HepG2 (cell line): ENCODE measurements at regions not wholly inside any gene's neighbourhood (a gene's known extent, or its start where the extent isn't known, plus 50 kb on each side); places are given as distances from the start of the nearest gene placed in this dataset.

Experiments used
- ATAC-seq: fragments of 200-7000 bp; cut with Tn5 transposase; 3 replicates; pipeline ENCODE4 v1.9.1; 2020; ENCODE audit warnings: mild to moderate bottlenecking, moderate library complexity
- BruUV-seq: library from RNA; stranded (reverse); fragments of 400-500 nt; replicated peaks from 2 replicates; lab custom pipeline; 2021; lab: Mats Ljungman, UMichigan
- CTCF ChIA-PET: fragments of 300-600 bp; formaldehyde crosslinking; extraction: SDS; loops from one replicate; lab custom pipeline; 2021; ENCODE audit warnings: low total read pairs, inconsistent platforms, low intra/inter-chr PET ratio; lab: Yijun Ruan, JAX
- POLR2A ChIA-PET: fragments of 350-600 bp; sonication (Branson Sonifier 250); formaldehyde crosslinking; loops from one replicate; lab custom pipeline; 2020; ENCODE audit warnings: antibody characterized with exemption, inconsistent platforms; lab: Yijun Ruan, JAX
- DNase-seq: peaks from one replicate; pipeline ENCODE4 v3.0.0-alpha.2; 2015; ENCODE audit warnings: low spot score
- FAIRE-seq: peaks from 3 replicates; lab custom pipeline; 2011; peaks lifted over from hg19 to GRCh38; lab: Jason Lieb, UNC
- H2AFZ ChIP-seq: one replicate; pipeline ENCODE4 v1.6.1; 2011; ENCODE audit warnings: low read length, inconsistent platforms
- H3K27ac ChIP-seq: fragments of 300-600 bp; 3 replicates; pipeline ENCODE4 v1.8.0; 2011; ENCODE audit warnings: mixed run types, mild to moderate bottlenecking, mixed read lengths, low read length, inconsistent platforms; ENCODE audit not compliant: insufficient read depth; ENCODE audit errors: extremely low read length
- H3K27me3 ChIP-seq, 2 experiments: fragments of 200-600 bp in 1 of 2; 2 replicates in 1 of 2; 3 replicates in 1 of 2; pipeline versions ENCODE4 v1.6.0 to v1.8.0; 2011; ENCODE audit warnings: low read length in 2 of 2, mild to moderate bottlenecking in 2 of 2, moderate library complexity in 2 of 2, inconsistent platforms in 1 of 2; ENCODE audit not compliant: insufficient read depth in 2 of 2, control insufficient read depth in 1 of 2
- H3K36me3 ChIP-seq, 2 experiments: fragments of 200-600 bp in 1 of 2; replicated peaks in 1 of 2; 2 replicates in 1 of 2; 3 replicates in 1 of 2; pipeline versions ENCODE4 v1.5.1 to v1.8.0; 2011; ENCODE audit warnings: low read length in 2 of 2, inconsistent platforms in 1 of 2; ENCODE audit not compliant: insufficient read depth in 2 of 2, control insufficient read depth in 1 of 2
- H3K4me1 ChIP-seq: 2 replicates; pipeline ENCODE4 v1.5.1; 2012; ENCODE audit warnings: low read length, inconsistent platforms; ENCODE audit not compliant: insufficient read depth
- H3K4me2 ChIP-seq: 2 replicates; pipeline ENCODE4 v1.6.0; 2011; ENCODE audit warnings: low read depth, low read length, inconsistent platforms
- H3K4me3 ChIP-seq, 3 experiments: fragments of 200-600 bp in 1 of 3; sonication (generic), shearing (Covaris generic) in 1 of 3; replicated peaks in 1 of 3; 2 replicates each; pipeline ENCODE4 v1.5.1; 2011 to 2016; ENCODE audit warnings: low read length in 3 of 3, inconsistent platforms in 2 of 3, low read depth in 2 of 3, mild to moderate bottlenecking in 2 of 3, control low read depth in 1 of 3, mixed read lengths in 1 of 3; ENCODE audit not compliant: insufficient read depth in 1 of 3
- H3K79me2 ChIP-seq: one replicate; pipeline ENCODE4 v1.6.1; 2011; ENCODE audit warnings: low read length, inconsistent platforms; ENCODE audit not compliant: insufficient read depth
- H3K9ac ChIP-seq: 2 replicates; pipeline ENCODE4 v1.6.0; 2011; ENCODE audit warnings: mild to moderate bottlenecking, low read depth, low read length, inconsistent platforms; ENCODE audit not compliant: insufficient read depth
- H3K9me3 ChIP-seq: 2 replicates; pipeline ENCODE4 v1.5.1; 2012; ENCODE audit warnings: mild to moderate bottlenecking, low read length
- H4K20me1 ChIP-seq: 2 replicates; pipeline ENCODE4 v1.6.0; 2011; ENCODE audit warnings: inconsistent platforms, mild to moderate bottlenecking, low read length, moderate library complexity; ENCODE audit not compliant: insufficient read depth
- ARID4A ChIP-seq: sonication (generic); formaldehyde crosslinking; IDR thresholded peaks from 2 replicates; pipeline ENCODE4 v1.5.0; 2020; ENCODE audit warnings: mild to moderate bottlenecking, missing genetic modification reagents, borderline replicate concordance
- ELF3 ChIP-seq: IDR thresholded peaks from 2 replicates; pipeline ENCODE4 v1.6.1; 2016; ENCODE audit warnings: missing genetic modification reagents, missing compliant biosample characterization
- MBNL3 ChIP-seq: fragments of 250-450 bp; sonication (Bioruptor Pico); conservative IDR thresholded peaks from 2 replicates; pipeline ENCODE4 v1.8.0; 2022; ENCODE audit warnings: mild to moderate bottlenecking, inconsistent platforms
- RELA ChIP-seq: sonication (generic); formaldehyde crosslinking; IDR thresholded peaks from 2 replicates; pipeline ENCODE4 v1.4.0; 2020; ENCODE audit warnings: missing genetic modification reagents
- RFX5 ChIP-seq: IDR thresholded peaks from 2 replicates; pipeline ENCODE4 v1.6.1; 2011; ENCODE audit warnings: low read depth, low read length, improper control_type of control experiment
- RFXANK ChIP-seq: IDR thresholded peaks from 2 replicates; pipeline ENCODE4 v1.6.1; 2016
- RORA ChIP-seq: sonication (generic); formaldehyde crosslinking; IDR thresholded peaks from 2 replicates; pipeline ENCODE4 v1.5.0; 2020; ENCODE audit warnings: mild to moderate bottlenecking, missing genetic modification reagents, moderate library complexity
- ZBTB43 ChIP-seq: sonication (generic); formaldehyde crosslinking; conservative IDR thresholded peaks from 2 replicates; pipeline ENCODE4 v1.4.0; 2020; ENCODE audit warnings: missing genetic modification reagents
- ZNF12 ChIP-seq: sonication (generic); formaldehyde crosslinking; IDR thresholded peaks from 2 replicates; pipeline ENCODE4 v1.5.0; 2020; ENCODE audit warnings: missing genetic modification reagents
- ZNF264 ChIP-seq: sonication (generic); formaldehyde crosslinking; IDR thresholded peaks from 2 replicates; pipeline ENCODE4 v1.4.0; 2020; ENCODE audit warnings: missing genetic modification reagents
- ZNF737 ChIP-seq: sonication (generic); formaldehyde crosslinking; IDR thresholded peaks from 2 replicates; pipeline ENCODE4 v1.5.0; 2020; ENCODE audit warnings: missing genetic modification reagents, mild to moderate bottlenecking, borderline replicate concordance
- ZNF850 ChIP-seq: sonication (generic); formaldehyde crosslinking; conservative IDR thresholded peaks from 2 replicates; pipeline ENCODE4 v1.9.0; 2021; ENCODE audit warnings: mild to moderate bottlenecking, missing genetic modification reagents
- WGBS: methylation state at CpG from one replicate; pipeline ENCODE4 v1.1.6; 2017; ENCODE audit warnings: low lambda C conversion rate; 5-methylcytosine and 5-hydroxymethylcytosine counted together
- in situ Hi-C: cut with HindIII; loops from 2 replicates; pipeline ENCODE4 v1.10.0; 2017; ENCODE audit warnings: low pct_unique_long_range_greater_than_20kb; ENCODE audit not compliant: extremely low pct_ligation_motif_present
- intact Hi-C: fragments of 100-400 bp; cut with micrococcal nuclease; formaldehyde crosslinking; loops from one replicate; pipeline ENCODE4 v1.10.0; 2022; ENCODE audit not compliant: unreplicated experiment
- TF ChIP-seq, protein P1 (sequence below): sonication (generic); formaldehyde crosslinking; IDR thresholded peaks from 2 replicates; pipeline ENCODE4 v1.4.0; 2020; ENCODE audit warnings: missing genetic modification reagents

- TF ChIP-seq ZNF850 (CRISPR knock-in tag) (no peak), RFXANK (CRISPR knock-in tag) (no peak), ZNF264 (no peak), ZBTB43 (CRISPR knock-in tag) (no peak), ZNF12 (CRISPR knock-in tag) (no peak), RFX5 (no peak)
Observed at GRCh38 chr18:24937639-24938275, 414.2 kb downstream of the ZNF521 start (continued).

DNA sequence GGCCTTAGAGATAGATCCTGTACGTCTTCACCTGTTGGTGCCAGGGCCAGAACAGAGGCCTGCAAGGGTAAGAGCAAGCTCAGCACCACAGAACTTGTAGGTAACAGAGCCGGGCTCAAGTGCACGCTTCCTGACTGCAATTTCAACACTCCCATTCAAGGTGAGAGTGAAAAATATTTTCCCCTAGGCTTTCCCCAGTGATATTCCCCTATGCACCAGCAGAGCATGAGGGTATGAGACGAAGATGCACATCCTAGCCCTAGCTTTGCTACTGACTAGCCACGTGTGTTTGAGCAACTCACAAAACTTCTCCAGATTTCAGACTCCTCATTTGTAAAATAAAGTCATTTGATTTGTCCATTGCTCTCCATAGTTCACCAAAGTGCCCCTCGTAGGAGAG, 411.6 kb downstream of the ZNF521 start:
- Histone ChIP-seq H4K20me1 (no peaks in the 10 kb centered on the region), H2AFZ (no peak overlapping the region), H3K9me3 (no peaks in the 10 kb centered on the region), H3K27me3 (no peaks in the 10 kb centered on the region), H3K4me3 (no peak overlapping the region), H3K36me3 (no peaks in the 10 kb centered on the region), H3K4me2 (no peak overlapping the region), H3K79me2 (no peaks in the 10 kb centered on the region), H3K4me1 (no peaks in the 10 kb centered on the region), H3K9ac (no peak overlapping the region), H3K27ac (no peak overlapping the region)
- DNase-seq, result no peak
- ATAC-seq, result no peak
- ChIA-PET CTCF (no interaction called here), POLR2A (no interaction called here)
- 17% methylated on average over 5 of the region's 6 CpGs for WGBS
- in situ Hi-C loops (no loop called here), intact Hi-C loops (no loop called here)
- FAIRE-seq, result no peak
- BruUV-seq, result no TSS peak
- TF ChIP-seq ZNF737 (CRISPR knock-in tag) (no peak), ARID4A (CRISPR knock-in tag) (no peak), RORA (no peak), ELF3 (CRISPR knock-in tag) (no peak), RELA (no peak), MBNL3 (CRISPR knock-in tag) (no peak)
- TF ChIP-seq, protein P1, sequence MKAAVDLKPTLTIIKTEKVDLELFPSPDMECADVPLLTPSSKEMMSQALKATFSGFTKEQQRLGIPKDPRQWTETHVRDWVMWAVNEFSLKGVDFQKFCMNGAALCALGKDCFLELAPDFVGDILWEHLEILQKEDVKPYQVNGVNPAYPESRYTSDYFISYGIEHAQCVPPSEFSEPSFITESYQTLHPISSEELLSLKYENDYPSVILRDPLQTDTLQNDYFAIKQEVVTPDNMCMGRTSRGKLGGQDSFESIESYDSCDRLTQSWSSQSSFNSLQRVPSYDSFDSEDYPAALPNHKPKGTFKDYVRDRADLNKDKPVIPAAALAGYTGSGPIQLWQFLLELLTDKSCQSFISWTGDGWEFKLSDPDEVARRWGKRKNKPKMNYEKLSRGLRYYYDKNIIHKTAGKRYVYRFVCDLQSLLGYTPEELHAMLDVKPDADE (CRISPR knock-in tag), result no peak
